ENCODE measurements at regions not wholly inside any gene's neighbourhood (a gene's known extent, or its start where the extent isn't known, plus 50 kb on each side); places are given as distances from the start of the nearest gene placed in this dataset.

DNA sequence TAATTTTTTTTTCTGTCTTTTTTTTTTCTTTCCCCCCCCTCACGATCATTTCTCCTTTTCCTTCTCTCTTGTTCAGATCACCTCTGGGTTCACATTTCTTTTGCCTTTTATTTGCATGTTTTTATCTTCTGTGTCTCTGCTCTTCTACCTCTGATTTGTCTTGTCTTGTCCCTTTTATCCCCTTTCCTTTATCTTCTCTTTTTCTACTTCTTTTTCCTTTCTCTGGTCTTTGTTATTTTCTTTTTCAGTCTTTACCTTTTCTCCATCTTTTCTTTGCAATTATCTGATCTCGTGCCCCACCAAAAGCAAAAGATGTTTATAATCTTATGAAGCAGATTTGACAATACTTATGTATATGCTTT, 77.8 kb upstream of the RAP1B start:
- no peaks in the 10 kb centered on the region for H3K36me3 ChIP-seq (ENCODE audit: control insufficient read depth, insufficient read depth, low read length)
- no peaks in the 10 kb centered on the region for H3K27me3 ChIP-seq (ENCODE audit: control insufficient read depth, insufficient read depth, low read length)
- no peak for TF ChIP-seq CTCF (IDR thresholded peaks at IDR 0.05; ENCODE audit: insufficient read depth, low read depth, low read length)
- no peak overlapping the region for H3K4me3 ChIP-seq (ENCODE audit: low read depth, low read length)
- no peak for DNase-seq (ENCODE audit: low read depth)
- ChIA-PET CTCF (no interaction called here), POLR2A (no interaction called here)

DNA sequence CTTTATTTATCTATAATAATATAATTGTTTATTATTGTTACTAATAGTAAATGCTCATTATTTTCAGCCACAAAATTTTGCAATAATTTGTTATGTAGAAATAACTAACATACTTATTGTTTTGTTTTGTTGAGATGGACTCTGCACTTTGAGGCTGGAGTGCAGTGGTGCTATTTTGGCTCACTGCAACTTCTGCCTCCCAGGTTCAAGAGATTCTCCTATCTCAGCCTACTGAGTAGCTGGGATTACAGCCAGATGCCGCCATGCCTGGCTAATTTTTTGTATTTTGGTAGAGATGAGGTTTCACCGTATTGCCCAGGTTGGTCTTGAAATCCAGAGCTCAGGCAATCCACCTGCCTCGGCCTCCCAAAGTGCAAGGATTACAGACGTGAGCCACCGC, 76.6 kb upstream of the RAP1B start:
- no peak for TF ChIP-seq CTCF (IDR thresholded peaks at IDR 0.05; ENCODE audit: insufficient read depth, low read depth, low read length)
- no peak for DNase-seq (ENCODE audit: low read depth)
- H3K4me3 ChIP-seq (ENCODE audit: low read depth, low read length), result no peak overlapping the region
- no peaks in the 10 kb centered on the region for H3K27me3 ChIP-seq (ENCODE audit: control insufficient read depth, insufficient read depth, low read length)
- ChIA-PET CTCF (interaction anchor here (0.6 kb wide), 1 partner anchor 199 kb away, joined by 3 read pairs; no protein-coding TSS in a partner anchor), POLR2A (no interaction called here)
- no peaks in the 10 kb centered on the region for H3K36me3 ChIP-seq (ENCODE audit: control insufficient read depth, insufficient read depth, low read length)

- ChIA-PET POLR2A (no interaction called here), CTCF (no interaction called here)
- Histone ChIP-seq H3K27me3 (ENCODE audit: control insufficient read depth, insufficient read depth, low read length) (no peaks in the 10 kb centered on the region), H3K4me3 (ENCODE audit: low read depth, low read length) (no peak overlapping the region), H3K36me3 (ENCODE audit: control insufficient read depth, insufficient read depth, low read length) (no peaks in the 10 kb centered on the region)
- TF ChIP-seq CTCF (IDR thresholded peaks at IDR 0.05; ENCODE audit: insufficient read depth, low read depth, low read length), result no peak
- DNase-seq (ENCODE audit: low read depth), result no peak
Measured at GRCh38 chr12:68536885-68537485, 73.7 kb upstream of the RAP1B start.

GRCh38 chr12:68537571-68537970, 73.1 kb upstream of the RAP1B start:
- no peak overlapping the region for H3K4me3 ChIP-seq (ENCODE audit: low read depth, low read length)
- ChIA-PET CTCF (interaction anchor here (1.5 to 1.7 kb wide), 2 partner anchors 10 to 17 kb away, joined by 3 to 6 read pairs; no protein-coding TSS in a partner anchor), POLR2A (no interaction called here)
- no peak for DNase-seq (ENCODE audit: low read depth)
- no peak for TF ChIP-seq CTCF (IDR thresholded peaks at IDR 0.05; ENCODE audit: insufficient read depth, low read depth, low read length)
- H3K27me3 ChIP-seq (ENCODE audit: control insufficient read depth, insufficient read depth, low read length), result no peaks in the 10 kb centered on the region
- H3K36me3 ChIP-seq (ENCODE audit: control insufficient read depth, insufficient read depth, low read length), result no peaks in the 10 kb centered on the region

GRCh38 chr12:68538726-68539614, 71.7 kb upstream of the RAP1B start:
- ChIA-PET CTCF (interaction anchor here (1.5 to 1.7 kb wide), 2 partner anchors 9 to 18 kb away, joined by 3 to 6 read pairs; no protein-coding TSS in a partner anchor), POLR2A (no interaction called here)
- H3K4me3 ChIP-seq (ENCODE audit: low read depth, low read length), result no peak overlapping the region
- no peaks in the 10 kb centered on the region for H3K36me3 ChIP-seq (ENCODE audit: control insufficient read depth, insufficient read depth, low read length)
- no peak for TF ChIP-seq CTCF (IDR thresholded peaks at IDR 0.05; ENCODE audit: insufficient read depth, low read depth, low read length)
- no peaks in the 10 kb centered on the region for H3K27me3 ChIP-seq (ENCODE audit: control insufficient read depth, insufficient read depth, low read length)
- no peak for DNase-seq (ENCODE audit: low read depth)
